ENCODE measurements at regions not wholly inside any gene's neighbourhood (a gene's known extent, or its start where the extent isn't known, plus 50 kb on each side); places are given as distances from the start of the nearest gene placed in this dataset.

- DNase-seq (ENCODE audit: insufficient read length), result no peak
- FAIRE-seq, result no peak
- no peak for TF ChIP-seq TAF1 (IDR thresholded peaks at IDR 0.05; ENCODE audit: borderline replicate concordance, low read depth, low read length)
- no peak for TF ChIP-seq POLR2A (IDR thresholded peaks at IDR 0.05; ENCODE audit: low read depth, low read length)
- TF ChIP-seq POLR2AphosphoS5 (IDR thresholded peaks at IDR 0.05; ENCODE audit: low read depth, low read length), result no peak
These were observed 208.7 kb downstream of the CYP26B1 start for GRCh38 chr2:71938659-71939587.

GRCh38 chr2:71938108-71938507, 209.6 kb downstream of the CYP26B1 start:
- no peak for TF ChIP-seq POLR2A (IDR thresholded peaks at IDR 0.05; ENCODE audit: low read depth, low read length)
- no peak for TF ChIP-seq POLR2AphosphoS5 (IDR thresholded peaks at IDR 0.05; ENCODE audit: low read depth, low read length)
- TF ChIP-seq TAF1 (IDR thresholded peaks at IDR 0.05; ENCODE audit: borderline replicate concordance, low read depth, low read length), result no peak
- DNase-seq (ENCODE audit: insufficient read length) (no peak), FAIRE-seq (no peak)

GRCh38 chr2:71937396-71937795, 210.3 kb downstream of the CYP26B1 start:
- no peak for FAIRE-seq
- TF ChIP-seq TAF1 (IDR thresholded peaks at IDR 0.05; ENCODE audit: borderline replicate concordance, low read depth, low read length) (no peak), POLR2A (IDR thresholded peaks at IDR 0.05; ENCODE audit: low read depth, low read length) (no peak), POLR2AphosphoS5 (IDR thresholded peaks at IDR 0.05; ENCODE audit: low read depth, low read length) (no peak)
- DNase-seq (ENCODE audit: insufficient read length), result no peak

DNA sequence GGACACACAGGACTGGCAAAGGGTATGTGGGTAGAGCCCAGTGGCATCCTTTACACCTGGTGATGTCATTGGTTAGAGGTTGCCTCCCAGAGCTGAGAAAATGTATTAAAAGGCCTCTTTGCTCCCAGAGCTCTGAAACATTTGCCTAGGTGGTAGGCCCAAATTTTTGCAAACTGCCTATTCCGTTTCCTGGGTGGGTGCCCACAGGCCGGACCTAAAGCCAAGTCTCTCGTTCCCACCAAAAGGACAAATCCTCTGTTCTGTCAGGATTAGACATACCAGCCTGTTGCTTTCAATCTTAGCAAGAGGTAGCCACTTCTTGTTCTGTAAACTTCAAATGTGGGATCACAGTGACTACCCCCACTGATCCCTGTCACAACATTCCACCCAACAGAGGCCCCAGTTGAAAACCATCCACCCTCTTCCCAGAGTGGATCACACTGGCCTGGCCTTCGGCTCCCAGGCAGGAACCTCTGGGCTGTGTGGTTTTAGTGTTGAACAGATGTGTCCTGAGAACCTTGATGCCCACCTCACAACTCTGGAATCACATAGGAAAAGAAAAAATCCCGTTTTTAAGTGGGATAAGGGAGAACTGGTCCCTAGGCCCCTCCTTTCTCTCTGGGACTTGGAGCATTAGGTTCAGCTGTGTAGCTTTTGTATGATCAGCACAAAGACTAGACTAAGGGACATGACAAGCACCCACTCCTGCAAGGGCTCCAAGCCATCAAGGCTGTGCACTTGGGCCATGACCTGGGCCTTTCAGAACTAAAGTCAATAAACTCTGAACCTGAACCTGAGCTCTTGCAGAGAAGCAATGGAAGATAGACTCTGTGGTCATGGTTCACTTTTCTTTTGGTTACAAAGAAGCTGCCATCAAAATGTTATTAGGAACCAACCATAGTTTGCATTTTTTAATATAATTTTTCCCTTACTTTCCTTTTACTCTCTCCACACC, 211.3 kb downstream of the CYP26B1 start:
- no peak for FAIRE-seq
- TF ChIP-seq POLR2A (IDR thresholded peaks at IDR 0.05; ENCODE audit: low read depth, low read length) (no peak), POLR2AphosphoS5 (IDR thresholded peaks at IDR 0.05; ENCODE audit: low read depth, low read length) (no peak), TAF1 (IDR thresholded peaks at IDR 0.05; ENCODE audit: borderline replicate concordance, low read depth, low read length) (no peak)

DNA sequence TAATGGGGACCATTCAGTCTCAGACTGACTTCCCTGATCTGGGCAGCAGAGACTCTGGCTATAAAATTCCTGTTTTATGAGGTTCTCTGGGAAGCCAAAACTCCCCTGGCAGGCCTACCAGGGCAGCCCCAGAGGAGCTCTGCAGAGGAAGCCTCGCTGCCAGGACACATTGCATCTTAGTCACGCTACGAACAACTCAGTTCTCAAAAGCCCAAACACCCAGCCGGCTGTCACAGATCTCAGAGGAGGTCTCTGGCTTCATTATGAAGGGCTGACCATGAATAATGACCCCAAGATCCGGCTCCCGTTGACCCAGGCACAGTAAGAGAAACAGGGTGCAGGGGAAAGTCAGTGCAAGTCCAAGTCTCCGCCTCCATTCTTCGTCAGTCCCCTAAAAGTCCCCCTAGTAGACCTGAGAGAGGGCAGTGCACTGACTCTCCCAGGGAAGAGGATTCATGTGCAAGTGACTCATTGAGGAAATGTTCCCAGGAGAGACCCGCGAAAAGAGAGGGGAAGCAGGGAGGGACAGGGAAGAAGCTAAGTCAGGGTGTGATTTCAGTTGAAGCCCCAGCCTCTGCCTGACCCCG, 212.3 kb downstream of the CYP26B1 start:
- FAIRE-seq (no peak), DNase-seq (ENCODE audit: insufficient read length) (no peak)
- TF ChIP-seq POLR2A (IDR thresholded peaks at IDR 0.05; ENCODE audit: low read depth, low read length) (no peak), POLR2AphosphoS5 (IDR thresholded peaks at IDR 0.05; ENCODE audit: low read depth, low read length) (no peak)

More for the DNA sequence above, 211.3 kb downstream of the CYP26B1 start:
- DNase-seq (ENCODE audit: insufficient read length), result no peak

GRCh38 chr2:71934595-71935261, 212.9 kb downstream of the CYP26B1 start:
- DNase-seq (ENCODE audit: insufficient read length), result no peak

DNA sequence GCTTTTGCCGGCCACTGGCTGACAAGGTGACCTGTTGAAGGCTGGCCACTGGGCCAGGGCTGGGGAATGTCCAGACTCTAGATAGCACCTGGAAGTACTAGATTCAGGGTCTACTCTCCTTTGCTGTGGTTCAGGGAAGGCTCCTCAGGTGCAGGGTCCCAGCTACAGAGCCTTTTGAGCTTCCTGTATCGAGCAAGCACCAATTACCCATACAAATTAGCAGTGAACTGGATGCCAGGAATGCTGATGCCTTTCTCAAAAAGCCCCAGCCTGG, 213.4 kb downstream of the CYP26B1 start:
- DNase-seq (ENCODE audit: insufficient read length) (no peak), FAIRE-seq (no peak)

More at GRCh38 chr2:71934595-71935261, 212.9 kb downstream of the CYP26B1 start:
- TF ChIP-seq TAF1 (IDR thresholded peaks at IDR 0.05; ENCODE audit: borderline replicate concordance, low read depth, low read length) (no peak), POLR2A (IDR thresholded peaks at IDR 0.05; ENCODE audit: low read depth, low read length) (no peak), POLR2AphosphoS5 (IDR thresholded peaks at IDR 0.05; ENCODE audit: low read depth, low read length) (no peak)
- FAIRE-seq, result no peak

DNA sequence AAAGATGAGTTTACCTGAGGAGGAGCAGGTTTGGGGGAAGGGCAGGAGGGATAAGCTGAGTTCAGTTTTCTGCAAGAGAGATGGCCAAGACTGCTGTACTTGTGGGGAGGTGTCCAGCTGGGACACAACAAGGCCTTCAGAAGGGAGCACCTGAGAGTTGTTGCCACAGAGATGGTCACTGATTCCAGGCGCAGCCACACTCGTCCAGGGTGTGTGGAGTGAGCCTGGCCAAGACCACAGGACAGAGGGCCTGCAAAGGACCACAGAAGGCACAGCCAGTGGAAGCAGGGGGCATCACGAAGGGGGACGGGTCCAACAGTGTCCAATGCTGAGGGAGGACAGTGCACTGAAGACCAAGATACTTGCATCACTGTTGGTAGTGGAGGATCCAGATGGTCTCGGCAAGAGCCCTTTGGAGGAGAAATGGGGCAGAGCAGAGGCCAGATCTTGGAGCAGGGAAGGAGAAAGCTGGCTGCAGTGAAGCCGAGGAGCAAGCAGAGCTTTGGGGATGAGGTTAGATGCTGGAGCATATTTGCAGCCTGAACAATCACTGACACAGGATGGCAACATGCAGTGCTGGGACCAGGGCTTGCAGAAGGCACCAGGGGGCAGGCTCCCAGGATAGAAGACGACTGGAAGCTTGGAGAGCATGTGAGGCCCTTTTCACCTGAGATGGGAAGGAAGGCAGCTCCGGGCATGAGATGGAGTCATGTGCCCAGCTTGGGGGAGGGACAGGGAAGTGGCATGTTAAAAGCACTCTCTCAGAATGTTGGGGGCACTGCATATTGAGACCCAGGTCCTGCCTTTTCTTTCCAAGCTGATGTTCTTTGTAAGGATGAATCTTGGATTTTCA, 214.0 kb downstream of the CYP26B1 start:
- TF ChIP-seq POLR2A (IDR thresholded peaks at IDR 0.05; ENCODE audit: low read depth, low read length) (no peak), POLR2AphosphoS5 (IDR thresholded peaks at IDR 0.05; ENCODE audit: low read depth, low read length) (no peak), TAF1 (IDR thresholded peaks at IDR 0.05; ENCODE audit: borderline replicate concordance, low read depth, low read length) (no peak)
- DNase-seq (ENCODE audit: insufficient read length), result no peak
- no peak for FAIRE-seq

More for the DNA sequence above, 213.4 kb downstream of the CYP26B1 start:
- TF ChIP-seq POLR2A (IDR thresholded peaks at IDR 0.05; ENCODE audit: low read depth, low read length) (no peak), POLR2AphosphoS5 (IDR thresholded peaks at IDR 0.05; ENCODE audit: low read depth, low read length) (no peak), TAF1 (IDR thresholded peaks at IDR 0.05; ENCODE audit: borderline replicate concordance, low read depth, low read length) (no peak)

DNA sequence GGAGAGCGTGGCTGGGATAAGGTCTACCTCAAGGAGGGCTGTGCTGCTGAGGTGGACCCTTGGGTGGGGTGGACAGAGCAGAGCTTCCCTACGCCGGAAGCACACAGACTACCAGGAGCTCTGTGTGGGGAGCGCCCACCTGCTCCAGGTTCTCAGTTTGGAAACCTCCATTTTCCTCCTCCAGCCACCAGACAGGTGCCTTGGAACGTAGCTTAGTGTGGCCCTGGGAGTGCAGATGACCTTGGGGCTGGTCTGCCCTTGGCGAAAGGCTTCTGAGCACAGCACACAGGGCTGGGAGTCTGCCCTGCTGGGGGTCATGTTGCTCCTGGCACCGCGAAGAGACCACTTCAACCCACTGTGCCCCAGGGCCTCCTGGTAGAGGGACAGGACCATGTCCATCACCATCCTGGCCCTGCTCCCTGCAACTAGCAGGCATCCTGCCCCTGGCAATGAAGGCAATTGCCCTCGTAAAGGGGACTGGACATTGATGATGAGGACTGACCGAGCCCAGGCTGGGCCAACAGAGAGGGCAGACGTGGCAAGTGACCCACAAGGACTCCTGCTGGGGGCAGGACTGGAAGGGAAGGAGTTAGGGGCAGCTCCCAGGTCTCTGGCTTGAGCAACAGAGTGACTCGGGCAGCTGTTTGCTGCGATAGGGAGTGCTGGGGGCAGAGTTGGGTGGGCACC, 214.7 kb downstream of the CYP26B1 start:
- FAIRE-seq (no peak), DNase-seq (ENCODE audit: insufficient read length) (no peak)

More for the DNA sequence above, 214.7 kb downstream of the CYP26B1 start:
- TF ChIP-seq TAF1 (IDR thresholded peaks at IDR 0.05; ENCODE audit: borderline replicate concordance, low read depth, low read length) (no peak), POLR2AphosphoS5 (IDR thresholded peaks at IDR 0.05; ENCODE audit: low read depth, low read length) (no peak), POLR2A (IDR thresholded peaks at IDR 0.05; ENCODE audit: low read depth, low read length) (no peak)
